Endothelial cell of umbilical vein (primary cell): ENCODE measurements at regions not wholly inside any gene's neighbourhood (a gene's known extent, or its start where the extent isn't known, plus 50 kb on each side); places are given as distances from the start of the nearest gene placed in this dataset.

Experiments
- BruUV-seq: library from RNA; stranded (reverse); fragments of 400-500 nt; replicated peaks from 2 replicates; lab custom pipeline; 2021; lab: Mats Ljungman, UMichigan
- CTCF ChIA-PET: fragments of 300-600, 350-600 bp; sonication (Branson Sonifier 250); formaldehyde crosslinking; loops from one replicate; lab custom pipeline; 2021; ENCODE audit warnings: antibody characterized with exemption, inconsistent platforms; lab: Charles Lee
- POLR2A ChIA-PET: fragments of 300-600, 350-600 bp; sonication (Branson Sonifier 250); formaldehyde crosslinking; loops from one replicate; lab custom pipeline; 2021; ENCODE audit warnings: antibody characterized with exemption, inconsistent platforms; lab: Charles Lee
- DNase-seq: peaks from one replicate; pipeline ENCODE4 v3.0.0-alpha.2; 2011; ENCODE audit warnings: low read depth, low spot score
- FAIRE-seq: peaks from 2 replicates; lab custom pipeline; 2011; peaks lifted over from hg19 to GRCh38; lab: Jason Lieb, UNC
- H2AFZ ChIP-seq: 2 replicates; pipeline ENCODE4 v1.6.0; 2012; ENCODE audit warnings: low read depth, low read length, control low read depth, inconsistent platforms
- H3K27ac ChIP-seq: 2 replicates; pipeline ENCODE4 v1.5.1; 2011; ENCODE audit warnings: low read depth, mild to moderate bottlenecking, control low read depth, low read length, moderate library complexity; ENCODE audit not compliant: insufficient read depth
- H3K27me3 ChIP-seq, 2 experiments: 2 replicates each; pipeline versions ENCODE4 v1.6.0 to v1.6.1; 2011; ENCODE audit warnings: low read length in 2 of 2, mixed read lengths in 1 of 2; ENCODE audit not compliant: control insufficient read depth in 2 of 2, insufficient read depth in 2 of 2
- H3K36me3 ChIP-seq, 2 experiments: 2 replicates in 1 of 2; 3 replicates in 1 of 2; pipeline ENCODE4 v1.5.1; 2011; ENCODE audit warnings: low read length in 2 of 2, mild to moderate bottlenecking in 1 of 2, moderate library complexity in 1 of 2; ENCODE audit not compliant: control insufficient read depth in 2 of 2, insufficient read depth in 2 of 2; ENCODE audit errors: extremely low read depth in 1 of 2
- H3K4me1 ChIP-seq: 3 replicates; pipeline ENCODE4 v1.5.1; 2011; ENCODE audit warnings: mild to moderate bottlenecking, low read length; ENCODE audit not compliant: control insufficient read depth, insufficient read depth; ENCODE audit errors: extremely low read depth
- H3K4me2 ChIP-seq: 2 replicates; pipeline ENCODE4 v1.6.1; 2011; ENCODE audit warnings: low read length, control low read depth, mixed read lengths; ENCODE audit not compliant: insufficient read depth
- H3K4me3 ChIP-seq, 3 experiments: fragments of 200-600 bp in 1 of 3; sonication (generic), shearing (Covaris generic) in 1 of 3; replicated peaks in 1 of 3; 2 replicates each; pipeline ENCODE4 v1.5.1; 2011 to 2016; ENCODE audit warnings: control low read depth in 3 of 3, low read length in 3 of 3, mild to moderate bottlenecking in 2 of 3, inconsistent platforms in 1 of 3, low read depth in 1 of 3, moderate library complexity in 1 of 3; ENCODE audit not compliant: insufficient read depth in 1 of 3
- H3K79me2 ChIP-seq: 2 replicates; pipeline ENCODE4 v1.6.0; 2012; ENCODE audit warnings: low read length, inconsistent platforms; ENCODE audit not compliant: control insufficient read depth, insufficient read depth
- H3K9ac ChIP-seq: replicated peaks from 2 replicates; pipeline ENCODE3; 2011; ENCODE audit warnings: low read length, control low read depth; ENCODE audit not compliant: insufficient read depth; ENCODE audit errors: extremely low read depth
- H3K9me1 ChIP-seq: replicated peaks from 3 replicates; pipeline ENCODE4 v1.6.0; 2011; ENCODE audit warnings: mild to moderate bottlenecking, low read length; ENCODE audit not compliant: control insufficient read depth, insufficient read depth; ENCODE audit errors: extremely low read depth
- H3K9me3 ChIP-seq: replicated peaks from 2 replicates; pipeline ENCODE4 v1.5.1; 2012; ENCODE audit warnings: low read length, inconsistent platforms; ENCODE audit not compliant: control insufficient read depth, insufficient read depth
- H4K20me1 ChIP-seq: replicated peaks from 2 replicates; pipeline ENCODE3; 2011; ENCODE audit warnings: mild to moderate bottlenecking, low read length; ENCODE audit not compliant: control insufficient read depth, insufficient read depth; ENCODE audit errors: extremely low read depth
- EZH2 ChIP-seq: IDR thresholded peaks from 2 replicates; pipeline ENCODE4 v1.6.1; 2012; ENCODE audit warnings: borderline replicate concordance, low read depth, mild to moderate bottlenecking, moderate library complexity, low read length, inconsistent platforms; ENCODE audit not compliant: severe bottlenecking
- FOS ChIP-seq: IDR thresholded peaks from 2 replicates; pipeline ENCODE4 v1.6.1; 2011; ENCODE audit warnings: mild to moderate bottlenecking, low read length, moderate library complexity, borderline replicate concordance; ENCODE audit not compliant: insufficient read depth
- GATA2 ChIP-seq: IDR thresholded peaks from 2 replicates; pipeline ENCODE4 v1.7.0; 2011; ENCODE audit warnings: low read depth, mild to moderate bottlenecking, moderate library complexity, mixed read lengths, low read length; ENCODE audit not compliant: insufficient read length, insufficient read depth
- JUN ChIP-seq: IDR thresholded peaks from 2 replicates; pipeline ENCODE4 v1.6.1; 2011; ENCODE audit warnings: borderline replicate concordance, low read depth; ENCODE audit not compliant: insufficient read length, insufficient read depth
- MAX ChIP-seq: IDR thresholded peaks from 2 replicates; pipeline ENCODE4 v1.6.1; 2011; ENCODE audit not compliant: insufficient read depth, insufficient read length
- MYC ChIP-seq: IDR thresholded peaks from one replicate; pipeline ENCODE4 v1.6.1; 2011; ENCODE audit warnings: mild to moderate bottlenecking, low read depth, low read length
- POLR2A ChIP-seq: IDR thresholded peaks from 2 replicates; pipeline ENCODE4 v1.6.1; 2012; ENCODE audit warnings: low read depth, mild to moderate bottlenecking, control low read depth, low read length
- POLR2AphosphoS5 ChIP-seq: IDR thresholded peaks from 2 replicates; pipeline ENCODE4 v1.6.1; 2012; ENCODE audit warnings: low read depth, mild to moderate bottlenecking, control low read depth, low read length, moderate library complexity; ENCODE audit not compliant: insufficient read depth
- dilution Hi-C: fragments of 300-500 bp; cut with MboI; formaldehyde crosslinking; loops from one replicate; pipeline ENCODE4 v1.15.0; 2019; ENCODE audit warnings: low sequenced_read_pairs; ENCODE audit not compliant: extremely low pct_ligation_motif_present
- intact Hi-C: fragments of 100-400 bp; cut with micrococcal nuclease; formaldehyde crosslinking; loops from one replicate; pipeline ENCODE4 v1.10.0; 2022
- TF ChIP-seq, protein P1 (sequence below), 2 donors: IDR thresholded peaks; 1 replicate in 1 of 2; 2 replicates in 1 of 2; pipeline ENCODE4 v1.5.1; 2011; ENCODE audit warnings: low read length in 2 of 2, mild to moderate bottlenecking in 2 of 2, moderate library complexity in 2 of 2, control low read depth in 1 of 2, inconsistent platforms in 1 of 2, low read depth in 1 of 2; ENCODE audit not compliant: insufficient read depth in 1 of 2; ENCODE audit errors: extremely low read depth in 1 of 2

GRCh38 chr16:60073376-60073775 lies 1339.3 kb upstream of the GOT2 start:
- no peak for FAIRE-seq
- dilution Hi-C loops, result no loop called here
- Histone ChIP-seq H3K79me2 (no peaks in the 10 kb centered on the region), H3K4me1 (peaks cover 11% of the 10 kb centered on the region), H3K4me2 (no peak overlapping the region), H3K9me1 (no peaks in the 10 kb centered on the region), H3K9ac (no peak overlapping the region), H4K20me1 (no peaks in the 10 kb centered on the region), H3K27me3 (no peaks in the 10 kb centered on the region), H3K27ac (no peak overlapping the region), H3K4me3 (no peak overlapping the region), H3K36me3 (no peaks in the 10 kb centered on the region), H2AFZ (no peak overlapping the region), H3K9me3 (no peaks in the 10 kb centered on the region)
- no TSS peak for BruUV-seq
- ChIA-PET POLR2A (no interaction called here), CTCF (no interaction called here)
- no peak for DNase-seq
- no peak for TF ChIP-seq FOS
- TF ChIP-seq POLR2A, result no peak
- TF ChIP-seq GATA2, result no peak
- TF ChIP-seq MAX, result no peak
- no peak for TF ChIP-seq EZH2
- no peak for TF ChIP-seq JUN
- TF ChIP-seq, protein P1, sequence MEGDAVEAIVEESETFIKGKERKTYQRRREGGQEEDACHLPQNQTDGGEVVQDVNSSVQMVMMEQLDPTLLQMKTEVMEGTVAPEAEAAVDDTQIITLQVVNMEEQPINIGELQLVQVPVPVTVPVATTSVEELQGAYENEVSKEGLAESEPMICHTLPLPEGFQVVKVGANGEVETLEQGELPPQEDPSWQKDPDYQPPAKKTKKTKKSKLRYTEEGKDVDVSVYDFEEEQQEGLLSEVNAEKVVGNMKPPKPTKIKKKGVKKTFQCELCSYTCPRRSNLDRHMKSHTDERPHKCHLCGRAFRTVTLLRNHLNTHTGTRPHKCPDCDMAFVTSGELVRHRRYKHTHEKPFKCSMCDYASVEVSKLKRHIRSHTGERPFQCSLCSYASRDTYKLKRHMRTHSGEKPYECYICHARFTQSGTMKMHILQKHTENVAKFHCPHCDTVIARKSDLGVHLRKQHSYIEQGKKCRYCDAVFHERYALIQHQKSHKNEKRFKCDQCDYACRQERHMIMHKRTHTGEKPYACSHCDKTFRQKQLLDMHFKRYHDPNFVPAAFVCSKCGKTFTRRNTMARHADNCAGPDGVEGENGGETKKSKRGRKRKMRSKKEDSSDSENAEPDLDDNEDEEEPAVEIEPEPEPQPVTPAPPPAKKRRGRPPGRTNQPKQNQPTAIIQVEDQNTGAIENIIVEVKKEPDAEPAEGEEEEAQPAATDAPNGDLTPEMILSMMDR (IDR thresholded peaks at IDR 0.05; ENCODE audit: extremely low read depth in 1 of 2, insufficient read depth in 1 of 2, low read depth in 1 of 2, low read length in 2 of 2), result no peak
- no peak for TF ChIP-seq MYC
- no peak for TF ChIP-seq POLR2AphosphoS5
- intact Hi-C loops, result no loop called here
